GM19468 (cell line): ENCODE measurements at regions not wholly inside any gene's neighbourhood (a gene's known extent, or its start where the extent isn't known, plus 50 kb on each side); places are given as distances from the start of the nearest gene placed in this dataset.
"Not testable (repeated sequence)": the region's sequence is repeated elsewhere in the genome, so short reads cannot be mapped to it uniquely, and the experiment has no call there.

Experiments used
- ATAC-seq: cut with Tn5 transposase; IDR thresholded peaks from one replicate; pipeline ENCODE4 v1.9.1; 2021; ENCODE audit warnings: mild to moderate bottlenecking, moderate library complexity, moderate number of reproducible peaks; ENCODE audit not compliant: unreplicated experiment; ENCODE audit errors: extremely low read depth

DNA sequence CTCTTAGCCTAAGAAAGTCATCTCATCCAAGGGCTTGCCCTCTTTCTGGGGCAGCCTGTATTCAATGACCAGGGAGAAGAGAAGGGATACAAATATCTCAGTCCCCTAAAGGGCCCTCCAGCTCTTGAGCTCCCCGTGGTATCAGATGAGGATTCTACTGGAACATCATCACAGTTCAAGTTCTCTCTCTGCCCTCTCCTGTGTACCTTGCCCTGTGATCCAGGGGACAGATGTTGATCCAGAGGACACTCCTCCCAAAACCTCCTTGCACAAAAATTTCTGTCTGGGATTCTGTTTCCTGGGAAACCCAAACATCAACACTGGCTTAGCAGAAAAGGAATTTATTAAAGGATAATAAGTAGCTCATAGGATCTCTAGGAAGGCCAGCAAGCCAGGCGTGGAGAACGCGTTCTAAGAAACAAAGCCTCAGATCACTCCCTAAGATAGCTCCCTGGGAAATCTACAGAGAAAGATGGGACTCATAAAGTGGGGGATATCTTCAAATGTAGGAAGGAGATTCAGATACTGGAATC, 296.3 kb upstream of the KLF3 start:
- ATAC-seq = no peak

DNA sequence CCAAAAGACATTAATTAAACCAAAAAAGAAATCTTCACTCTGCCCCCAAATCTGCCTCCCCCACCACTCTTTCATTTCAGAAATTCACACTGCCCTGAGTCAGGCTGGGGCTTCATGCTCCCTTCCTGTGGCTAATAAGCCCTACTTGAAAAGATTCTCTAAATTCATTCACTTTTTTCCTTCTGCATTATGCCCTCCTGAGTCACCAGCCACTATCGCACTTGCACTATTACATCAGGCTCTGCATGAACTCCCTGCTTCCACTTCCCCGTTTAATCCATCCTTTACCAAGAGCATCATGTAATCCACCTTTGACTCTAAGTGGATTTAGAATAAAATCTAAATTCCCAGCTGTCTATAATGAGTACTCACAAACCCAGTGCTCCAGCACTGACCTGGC, 295.4 kb upstream of the KLF3 start:
- ATAC-seq = no peak

DNA sequence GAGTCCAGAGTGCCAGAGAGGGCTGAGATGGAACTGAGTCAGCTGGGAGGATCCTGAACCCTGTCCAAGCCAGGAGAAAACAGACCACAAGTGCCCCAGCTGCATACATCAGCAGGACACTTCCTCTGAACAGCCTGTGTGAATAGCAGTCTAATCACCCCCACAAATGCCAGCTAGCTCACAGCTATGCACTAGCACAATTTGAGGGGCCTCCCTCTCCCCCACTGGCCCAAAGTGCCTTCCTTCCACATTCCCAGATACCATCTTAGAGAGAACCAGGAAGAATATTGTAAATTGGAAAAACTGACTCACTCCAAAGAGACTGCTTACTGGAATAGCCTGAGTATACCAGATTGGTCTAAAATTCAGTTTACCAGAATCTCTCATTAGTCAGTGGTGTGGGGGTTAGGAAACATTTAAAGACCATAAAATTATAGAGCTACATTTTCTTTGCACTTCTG, 292.6 kb upstream of the KLF3 start:
- no peak for ATAC-seq

DNA sequence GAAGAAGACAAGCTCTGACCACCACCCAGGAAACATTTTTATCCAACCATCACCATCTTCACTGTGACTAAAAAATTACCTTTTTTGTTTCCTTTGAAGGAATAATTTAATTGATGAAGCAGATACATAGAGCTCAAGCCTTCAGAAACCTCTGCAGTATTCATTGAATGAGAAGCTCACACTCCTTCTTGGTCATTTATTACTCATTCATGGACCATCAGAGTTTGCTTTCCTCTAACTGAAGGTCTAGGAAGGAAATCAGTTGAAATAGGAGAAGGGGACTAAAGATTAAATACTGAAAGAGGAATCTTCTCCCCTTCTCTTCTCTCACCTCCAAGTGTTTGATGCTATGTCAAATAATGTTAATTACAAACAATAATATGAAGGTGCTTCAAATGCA, 290.6 kb upstream of the KLF3 start:
- no peak for ATAC-seq

DNA sequence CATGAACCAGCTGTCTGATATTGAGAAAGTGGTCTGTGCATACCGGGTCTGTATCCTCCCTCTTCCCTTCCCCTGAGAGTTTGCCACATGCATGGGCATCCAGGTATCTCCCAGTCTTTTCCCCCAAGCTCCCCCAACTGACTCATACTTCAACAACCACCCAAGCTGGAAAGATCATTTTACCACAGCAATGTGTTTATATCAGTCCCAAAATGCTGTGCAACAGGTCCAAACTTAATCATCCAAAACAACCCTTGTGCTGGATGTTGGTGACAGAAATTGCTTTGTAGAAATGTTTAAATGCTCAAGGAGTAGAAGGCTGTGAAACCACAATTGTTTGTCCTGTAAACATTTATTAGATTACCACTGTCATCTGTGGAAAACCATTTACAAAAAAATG, 286.8 kb upstream of the KLF3 start:
- ATAC-seq = no peak

DNA sequence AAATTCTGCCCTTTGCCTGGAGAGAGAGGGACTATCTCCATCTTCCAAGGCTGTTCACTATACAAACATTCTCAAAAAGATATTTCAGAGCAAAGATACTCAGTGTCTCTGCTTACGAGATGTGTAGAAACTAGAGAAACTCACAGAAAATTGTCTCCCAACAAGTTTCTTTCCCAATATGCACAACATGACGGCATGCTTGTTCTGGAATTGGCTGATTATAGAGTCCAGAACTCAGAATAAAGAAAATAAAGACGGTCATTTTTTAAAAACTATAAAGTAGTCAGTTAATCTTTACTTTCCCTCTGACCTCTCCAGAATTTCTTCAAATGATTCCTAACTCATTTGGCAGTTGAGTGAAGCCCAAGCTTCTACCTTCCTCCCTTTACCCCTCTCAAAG, 285.5 kb upstream of the KLF3 start:
- ATAC-seq = no peak

DNA sequence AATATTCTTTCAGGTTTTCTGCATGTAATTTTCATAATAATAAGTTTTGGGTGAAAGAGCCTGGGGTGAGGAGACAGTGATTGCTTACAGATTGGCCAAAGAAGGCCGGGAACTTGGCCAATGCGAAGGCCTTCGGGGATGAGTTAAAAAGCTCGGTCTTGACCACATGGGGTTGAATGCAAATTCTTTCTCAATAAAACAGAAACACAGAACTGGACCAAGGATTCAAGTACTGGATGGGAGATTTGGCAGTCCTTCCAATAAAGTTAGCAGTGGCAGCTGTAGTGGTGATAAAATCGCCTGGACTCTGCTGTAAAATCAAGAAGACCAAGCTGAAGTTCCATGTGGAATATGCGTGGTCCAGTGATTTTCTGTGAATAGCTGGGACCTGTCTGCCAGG, 282.2 kb upstream of the KLF3 start:
- ATAC-seq = no peak

DNA sequence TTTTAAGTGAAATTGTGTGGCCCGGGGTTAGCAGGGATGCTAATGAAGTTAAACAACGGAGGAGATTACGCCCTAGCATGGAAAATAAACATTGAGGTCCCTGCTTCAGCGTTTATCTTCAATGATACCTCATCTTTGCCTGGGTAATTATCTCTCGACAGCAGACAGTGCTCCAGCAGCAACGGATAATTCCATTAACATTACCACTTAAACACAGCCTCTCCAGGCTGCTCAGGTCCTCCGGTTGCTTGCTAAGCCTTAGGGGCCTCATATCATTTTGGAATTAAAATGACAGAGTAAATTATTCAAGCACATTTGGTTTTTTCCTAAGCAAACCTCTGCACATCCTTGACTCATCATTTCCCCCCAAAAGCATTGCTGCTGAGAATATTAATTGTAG, 281.5 kb upstream of the KLF3 start:
- no peak for ATAC-seq

DNA sequence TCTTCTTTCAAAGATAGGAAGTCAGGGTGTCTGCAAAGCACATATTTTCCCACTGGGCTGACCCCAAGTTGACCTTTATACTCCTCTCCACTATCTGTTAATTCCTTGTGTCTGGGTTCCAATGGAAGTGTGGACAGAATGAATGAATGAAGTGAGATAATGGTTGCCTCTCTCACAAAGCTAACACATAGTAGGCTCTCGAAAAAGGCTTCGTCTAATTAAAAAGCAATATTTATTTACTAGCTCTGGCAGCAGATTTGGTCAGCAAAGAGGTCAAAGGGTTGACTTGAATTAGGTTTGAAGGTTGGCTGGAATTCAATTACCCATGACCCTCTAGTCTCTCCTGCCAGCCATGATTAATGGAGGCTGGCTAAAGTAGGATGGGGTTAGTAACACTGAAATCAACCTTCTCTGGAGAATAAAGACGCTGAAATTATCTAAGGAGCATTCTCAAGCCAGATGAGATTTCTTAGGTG, 280.3 kb upstream of the KLF3 start:
- ATAC-seq = no peak

DNA sequence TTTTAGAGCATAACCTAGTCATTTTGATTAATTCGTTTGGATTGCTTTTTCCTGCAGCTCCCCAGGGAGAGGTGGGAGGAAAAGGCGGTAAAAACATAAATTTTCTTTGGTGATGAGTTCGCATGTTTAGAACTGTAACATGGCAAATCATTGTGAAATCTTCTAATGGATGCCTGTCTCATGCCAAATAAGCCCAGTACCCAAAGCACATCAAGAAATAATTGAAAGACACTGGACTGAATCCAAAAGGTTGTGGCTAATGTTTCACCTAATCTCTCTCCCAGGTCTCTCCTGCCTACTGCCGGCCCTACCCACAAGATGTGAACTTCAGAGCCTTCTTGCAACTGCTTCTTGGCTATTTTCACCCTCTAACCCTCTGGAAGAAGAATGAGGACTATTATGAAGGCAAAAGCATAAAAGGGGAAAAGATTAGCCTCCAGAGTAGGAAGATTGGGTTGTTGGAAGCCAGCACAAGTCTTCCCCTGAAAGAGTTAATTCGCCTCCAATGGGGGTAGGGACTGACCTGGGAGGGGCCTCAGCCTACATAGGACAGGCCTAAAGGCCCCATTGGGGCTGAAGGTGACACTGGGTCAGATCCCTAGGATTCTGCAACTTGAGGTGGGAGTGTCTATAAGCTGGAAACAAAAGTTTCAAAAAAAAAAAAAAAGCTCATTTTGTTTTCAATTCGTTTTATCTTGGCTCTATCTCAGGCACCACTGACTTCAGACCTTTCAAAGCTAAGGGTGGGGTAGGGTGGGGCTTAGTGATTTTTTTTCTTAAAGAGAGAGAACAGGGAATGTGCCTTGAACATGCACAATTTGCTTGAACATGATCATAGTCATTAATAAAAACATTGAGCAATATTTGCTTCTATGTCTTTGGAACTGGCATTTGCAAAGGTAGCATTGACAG, 278.6 kb upstream of the KLF3 start:
- ATAC-seq = no peak

DNA sequence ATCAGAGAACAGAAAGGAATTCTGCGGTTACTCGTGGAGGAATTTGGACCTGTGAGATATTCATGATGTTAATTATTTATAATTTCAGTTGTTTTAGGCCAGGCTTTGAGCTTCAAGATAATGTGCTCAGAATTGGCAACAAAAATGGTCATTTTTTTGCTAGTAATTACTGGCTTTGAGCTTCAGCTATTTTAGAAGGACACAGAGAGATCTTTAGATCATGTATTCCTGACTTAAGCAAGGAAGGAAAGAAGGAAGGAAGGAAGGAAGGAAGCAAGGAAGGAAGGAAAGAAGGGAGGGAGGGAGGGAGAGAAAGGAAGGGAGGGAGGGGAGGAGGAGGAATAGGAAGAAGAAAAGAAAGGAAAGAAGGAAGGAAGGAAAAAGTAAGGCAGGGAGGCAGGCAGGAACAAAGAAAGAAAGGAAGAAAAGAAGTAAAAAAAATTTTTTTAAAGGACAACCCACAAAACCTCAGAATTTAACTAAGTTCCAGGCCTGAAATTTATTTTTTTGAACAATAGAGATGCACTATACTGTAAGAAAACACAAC, 277.9 kb upstream of the KLF3 start:
- ATAC-seq = no peak

DNA sequence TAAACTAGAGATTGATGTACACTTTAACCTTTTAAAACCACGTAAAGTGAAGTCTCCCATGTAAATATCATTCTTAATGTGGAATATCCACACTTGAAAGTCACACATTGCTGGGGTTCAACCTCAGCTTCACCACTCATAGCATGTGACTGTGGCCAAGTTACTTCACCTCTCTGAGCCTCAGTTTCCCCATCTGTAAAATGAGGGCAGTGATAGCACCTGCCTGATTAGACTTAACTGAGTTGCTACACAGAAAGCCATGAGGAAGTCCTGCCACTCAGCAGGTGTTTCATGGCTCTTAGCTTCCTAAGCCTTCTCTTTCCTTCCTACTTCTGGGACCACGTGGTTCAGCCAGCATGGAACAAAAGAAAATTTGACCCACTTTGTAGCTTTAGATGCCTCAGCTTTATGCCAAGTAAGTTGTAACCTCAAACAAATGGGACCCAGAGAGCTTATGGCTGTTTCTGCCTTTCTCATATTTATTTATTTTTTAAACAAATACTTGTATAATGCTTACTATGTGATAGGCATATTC, 277.3 kb upstream of the KLF3 start:
- no peak for ATAC-seq

DNA sequence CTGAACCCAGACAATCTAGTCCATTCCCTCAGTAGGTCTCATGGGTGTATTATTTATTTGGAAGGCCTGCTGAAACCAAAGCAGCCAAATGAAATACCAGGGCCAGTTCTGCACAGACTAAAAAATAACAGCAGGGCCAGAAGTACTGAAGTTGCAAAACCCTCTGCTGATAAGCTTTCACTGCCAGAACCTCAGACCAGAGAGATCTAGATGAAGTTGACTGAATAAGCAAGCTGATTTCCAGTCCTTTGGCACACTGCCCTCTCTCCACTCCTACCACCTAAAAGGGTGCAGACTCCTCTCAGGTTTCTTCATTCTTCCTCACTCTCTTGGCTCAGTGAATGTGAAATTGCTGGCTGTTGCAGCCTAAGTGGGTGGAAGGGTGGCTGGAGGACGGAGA, 276.7 kb upstream of the KLF3 start:
- no peak for ATAC-seq

DNA sequence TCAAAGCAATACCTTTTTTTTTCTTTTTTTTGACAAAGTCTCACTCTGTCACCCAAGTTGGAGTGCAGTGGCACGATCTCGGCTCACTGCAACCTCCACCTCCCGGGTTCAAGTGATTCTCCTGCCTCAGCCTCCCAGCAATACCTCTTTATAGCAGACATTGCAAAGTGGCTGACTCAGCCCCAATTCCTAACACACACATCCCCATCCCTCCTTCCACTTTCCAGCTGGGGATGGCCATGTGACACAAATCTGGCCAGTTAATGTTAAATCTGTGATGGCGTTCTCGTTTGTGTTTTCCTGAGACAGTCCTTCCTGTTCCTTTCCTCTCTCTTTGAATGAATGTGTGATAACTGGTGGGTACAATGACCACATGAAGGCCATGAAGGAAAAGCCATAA, 276.2 kb upstream of the KLF3 start:
- no peak for ATAC-seq

DNA sequence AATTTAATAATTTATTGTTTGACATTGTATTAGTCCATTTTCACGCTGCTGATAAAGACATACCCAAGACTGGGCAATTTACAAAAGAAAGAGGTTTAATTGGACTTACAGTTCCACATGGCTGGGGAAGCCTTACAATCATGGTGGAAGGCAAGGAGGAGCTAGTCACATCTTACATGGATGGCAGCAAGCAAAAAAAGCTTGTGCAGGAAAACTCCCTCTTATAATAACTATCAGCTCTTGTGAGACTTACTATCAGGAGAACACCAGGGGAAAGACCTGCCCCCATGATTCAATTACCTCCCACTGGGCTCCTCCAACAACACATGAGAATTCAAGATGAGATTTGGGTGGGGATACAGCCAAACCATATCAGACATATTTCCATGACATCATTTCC, 275.1 kb upstream of the KLF3 start:
- ATAC-seq = not testable (repeated sequence)

DNA sequence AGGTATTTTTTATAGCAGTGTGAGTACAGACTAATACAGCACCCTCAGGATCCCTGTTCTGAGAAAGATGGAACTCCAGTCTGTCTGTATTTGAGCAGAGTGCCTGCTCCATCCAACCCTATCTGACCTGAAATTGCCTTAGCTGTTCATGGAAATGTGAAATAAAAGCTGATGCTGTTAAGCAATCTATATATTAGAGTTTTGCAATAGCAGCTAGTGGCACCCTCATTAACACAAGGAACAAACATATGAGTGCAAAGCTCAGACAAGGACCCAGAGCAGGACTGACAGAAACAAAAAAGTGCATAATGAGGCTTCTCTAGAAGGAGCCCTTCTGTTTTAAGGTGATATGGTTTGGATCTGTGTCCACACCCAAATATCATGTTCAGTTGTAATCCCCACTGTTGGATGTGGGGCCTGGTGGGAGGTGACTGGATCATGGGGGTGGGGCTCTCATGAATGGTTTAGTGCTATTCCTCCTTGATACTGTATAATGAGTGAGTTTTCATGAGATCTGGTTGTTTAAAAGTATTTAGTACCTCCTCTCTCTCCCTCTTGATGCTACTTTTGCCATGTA, 272.9 kb upstream of the KLF3 start:
- no peak for ATAC-seq

DNA sequence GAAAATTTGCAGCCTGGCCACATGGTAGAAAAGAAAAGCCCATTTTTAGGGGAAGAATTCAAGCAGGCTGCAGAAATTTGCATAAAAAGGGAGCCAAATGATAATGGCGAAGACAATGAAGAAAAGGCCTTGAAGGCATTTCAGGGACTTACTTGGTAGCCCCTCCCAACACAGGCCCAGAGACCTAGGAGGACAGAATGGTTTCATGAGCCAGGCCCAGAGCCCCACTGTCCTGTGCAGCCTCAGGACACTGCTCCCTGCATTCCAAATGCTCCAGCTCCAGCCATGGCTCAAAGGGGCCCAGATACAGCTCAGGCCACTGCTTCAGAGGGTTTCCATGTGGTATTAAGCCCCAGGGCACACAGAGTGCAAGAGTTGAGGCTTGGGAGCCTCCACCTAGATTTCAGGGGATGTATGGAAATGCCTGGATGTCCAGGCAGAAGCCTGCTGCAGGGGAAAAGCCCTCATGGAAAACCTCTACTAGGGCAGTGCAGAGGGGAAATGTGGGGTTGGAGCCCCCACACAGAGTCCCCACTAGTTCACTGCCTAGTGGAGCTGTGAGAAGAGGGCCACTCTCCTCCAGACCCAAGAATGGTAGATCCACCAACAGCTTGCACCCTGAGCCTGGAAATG, 271.7 kb upstream of the KLF3 start:
- no peak for ATAC-seq

DNA sequence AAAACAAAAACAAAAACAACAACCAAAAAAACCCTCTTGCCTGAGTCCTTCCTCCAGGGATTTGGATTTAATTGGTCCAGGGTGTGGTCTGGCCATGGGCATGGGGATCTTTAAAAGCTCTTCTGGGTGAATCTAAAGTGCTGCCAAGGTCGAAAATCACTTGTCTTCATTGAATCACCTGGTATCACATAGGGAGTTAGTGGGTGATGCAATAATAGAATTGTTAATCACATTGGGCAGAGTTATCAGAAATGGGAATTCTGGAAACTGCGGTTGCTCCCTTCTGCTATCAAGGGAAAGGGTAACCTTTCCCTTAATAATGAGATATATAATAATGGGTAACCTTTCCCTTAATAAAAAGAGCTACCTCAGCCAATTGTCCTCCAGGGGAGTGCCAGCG, 267.9 kb upstream of the KLF3 start:
- ATAC-seq = no peak

DNA sequence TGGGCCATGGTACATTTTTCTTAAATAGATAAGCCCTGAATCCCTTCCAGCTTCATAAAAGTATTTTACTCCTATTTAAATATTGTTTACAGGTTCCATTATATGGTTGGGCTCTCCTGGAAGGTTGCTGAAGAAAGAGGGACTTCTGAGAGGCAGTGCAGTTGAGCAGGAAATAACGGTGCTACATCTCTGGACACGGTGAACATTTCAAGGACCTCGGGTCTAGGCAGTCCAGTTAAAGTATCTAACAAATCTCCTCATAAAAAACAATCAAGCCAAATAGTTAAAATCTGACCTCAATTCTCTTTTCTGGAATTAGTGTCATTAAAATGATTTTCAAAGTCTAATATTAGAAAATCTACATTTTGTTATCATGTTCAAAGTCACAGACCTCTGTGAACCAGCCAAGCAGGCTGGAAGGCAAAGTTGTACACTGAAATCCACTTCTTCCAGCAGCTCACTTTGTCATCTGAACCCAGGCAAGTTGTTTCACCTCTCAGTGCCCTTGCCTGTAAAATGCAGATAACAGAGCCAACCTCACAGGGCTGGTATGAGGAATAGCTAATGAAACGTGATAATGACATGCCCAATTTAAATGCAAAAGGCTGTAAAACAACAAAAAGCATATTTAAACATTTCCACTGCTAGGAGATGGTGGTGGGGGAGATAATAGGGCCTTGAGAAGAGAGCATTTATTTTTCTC, 267.0 kb upstream of the KLF3 start:
- ATAC-seq = no peak

DNA sequence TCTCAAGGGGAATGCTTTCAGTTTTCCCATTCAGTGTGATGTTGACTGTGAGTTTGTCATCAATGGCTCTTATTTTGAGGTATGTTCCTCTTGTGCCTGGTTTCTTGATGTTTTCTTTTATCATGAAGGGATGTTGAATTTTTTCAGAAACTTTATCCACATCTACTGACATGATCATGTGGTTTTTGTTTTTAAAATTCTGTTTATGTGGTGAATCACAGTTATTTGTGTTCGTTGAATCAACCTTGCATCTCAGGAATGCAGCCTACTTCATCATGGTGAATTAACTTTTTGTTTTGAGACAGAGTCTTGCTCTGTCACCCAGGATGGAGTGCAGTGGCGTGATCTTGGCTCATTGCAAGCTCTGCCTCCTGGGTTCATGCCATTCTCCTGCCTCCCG, 263.1 kb upstream of the KLF3 start:
- no peak for ATAC-seq
